ENCODE measurements at regions not wholly inside any gene's neighbourhood (a gene's known extent, or its start where the extent isn't known, plus 50 kb on each side); places are given as distances from the start of the nearest gene placed in this dataset.

GRCh38 chr1:69376408-69376807 is 191.3 kb upstream of the LRRC7 start:
- Mint-ChIP-seq H3K27me3 (no peaks in the 10 kb centered on the region), H3K4me1 (no peaks in the 10 kb centered on the region), H3K27ac (no peak overlapping the region), H3K36me3 (ENCODE audit: low read depth) (no peaks in the 10 kb centered on the region), H3K9me3 (no peaks in the 10 kb centered on the region), H3K4me3 (no peak overlapping the region)
- CTCF ChIA-PET, result no interaction called here
- POLR2A ChIA-PET, result no interaction called here
- no peak for DNase-seq
- intact Hi-C loops (cut with micrococcal nuclease), result no loop called here
- no peak for ATAC-seq (ENCODE audit: low read depth)
- TF ChIP-seq CTCF (IDR thresholded peaks at IDR 0.05), result no peak

GRCh38 chr1:69377507-69377906 is 190.2 kb upstream of the LRRC7 start:
- H3K27ac Mint-ChIP-seq, result no peak overlapping the region
- DNase-seq, result no peak
- CTCF ChIA-PET, result no interaction called here
- no peaks in the 10 kb centered on the region for H3K36me3 Mint-ChIP-seq (ENCODE audit: low read depth)
- POLR2A ChIA-PET, result no interaction called here
- no peak for TF ChIP-seq CTCF (IDR thresholded peaks at IDR 0.05)
- intact Hi-C loops (cut with micrococcal nuclease), result no loop called here
- no peaks in the 10 kb centered on the region for H3K27me3 Mint-ChIP-seq
- H3K9me3 Mint-ChIP-seq, result no peaks in the 10 kb centered on the region
- ATAC-seq (ENCODE audit: low read depth), result no peak
- no peak overlapping the region for H3K4me3 Mint-ChIP-seq
- no peaks in the 10 kb centered on the region for H3K4me1 Mint-ChIP-seq

- Mint-ChIP-seq H3K9me3 (peaks cover 14% of the 10 kb centered on the region), H3K4me3 (no peak overlapping the region), H3K4me1 (no peaks in the 10 kb centered on the region), H3K27ac (no peak overlapping the region), H3K36me3 (ENCODE audit: low read depth) (no peaks in the 10 kb centered on the region), H3K27me3 (no peaks in the 10 kb centered on the region)
- no peak for ATAC-seq (ENCODE audit: low read depth)
- no peak for TF ChIP-seq CTCF (IDR thresholded peaks at IDR 0.05)
- ChIA-PET POLR2A (no interaction called here), CTCF (no interaction called here)
- no peak for DNase-seq
- intact Hi-C loops (cut with micrococcal nuclease), result no loop called here
These were observed 179.7 kb upstream of the LRRC7 start for GRCh38 chr1:69388044-69388443.

GRCh38 chr1:69400128-69400527 is 167.6 kb upstream of the LRRC7 start:
- Mint-ChIP-seq H3K27ac (no peak overlapping the region), H3K4me3 (no peak overlapping the region), H3K36me3 (ENCODE audit: low read depth) (no peaks in the 10 kb centered on the region), H3K4me1 (no peaks in the 10 kb centered on the region), H3K9me3 (peaks cover 2% of the 10 kb centered on the region), H3K27me3 (no peaks in the 10 kb centered on the region)
- ATAC-seq (ENCODE audit: low read depth) (no peak), DNase-seq (no peak)
- TF ChIP-seq CTCF (IDR thresholded peaks at IDR 0.05), result no peak
- intact Hi-C loops (cut with micrococcal nuclease), result no loop called here
- ChIA-PET POLR2A (no interaction called here), CTCF (no interaction called here)

- no peak for DNase-seq
These were observed 165.8 kb upstream of the LRRC7 start for GRCh38 chr1:69401879-69402278.

More at GRCh38 chr1:69401879-69402278, 165.8 kb upstream of the LRRC7 start:
- POLR2A ChIA-PET, result no interaction called here
- no peaks in the 10 kb centered on the region for H3K27me3 Mint-ChIP-seq
- H3K9me3 Mint-ChIP-seq, result peaks cover 3% of the 10 kb centered on the region
- ATAC-seq (ENCODE audit: low read depth), result no peak
- no peaks in the 10 kb centered on the region for H3K36me3 Mint-ChIP-seq (ENCODE audit: low read depth)
- intact Hi-C loops (cut with micrococcal nuclease), result no loop called here
- CTCF ChIA-PET, result no interaction called here
- no peaks in the 10 kb centered on the region for H3K4me1 Mint-ChIP-seq
- H3K4me3 Mint-ChIP-seq, result no peak overlapping the region
- no peak for TF ChIP-seq CTCF (IDR thresholded peaks at IDR 0.05)
- no peak overlapping the region for H3K27ac Mint-ChIP-seq

Data from activated B cell treated with CpG ODN at 0.5 μM for 24 hours (primary cell).